Smooth muscle cell (in vitro differentiated cells): ENCODE measurements at regions not wholly inside any gene's neighbourhood (a gene's known extent, or its start where the extent isn't known, plus 50 kb on each side); places are given as distances from the start of the nearest gene placed in this dataset.

ENCODE experiments used
- DNase-seq: peaks from one replicate; lab custom pipeline; 2025; ENCODE audit not compliant: unreplicated experiment; lab: John Stamatoyannopoulos, UW
- H2AFZ ChIP-seq: fragments of 200-600 bp; sonication (generic); 2 replicates; pipeline ENCODE4 v1.6.0; 2016; ENCODE audit warnings: antibody characterized with exemption, low read depth, mild to moderate bottlenecking
- H3F3A ChIP-seq: fragments of 200-600 bp; sonication (generic); 2 replicates; pipeline ENCODE4 v1.6.0; 2017; ENCODE audit warnings: antibody characterized with exemption, low read depth
- H3K27ac ChIP-seq: fragments of 200-600 bp; sonication (generic); 2 replicates; pipeline ENCODE4 v1.5.1; 2016; ENCODE audit warnings: low read depth, mild to moderate bottlenecking
- H3K27me3 ChIP-seq: fragments of 200-600 bp; sonication (generic); 2 replicates; pipeline ENCODE4 v1.6.1; 2016; ENCODE audit warnings: low read depth, mild to moderate bottlenecking
- H3K36me3 ChIP-seq: fragments of 200-600 bp; sonication (generic); 2 replicates; pipeline ENCODE4 v1.5.1; 2016; ENCODE audit warnings: low read depth
- H3K4me1 ChIP-seq: fragments of 200-600 bp; sonication (generic); 2 replicates; pipeline ENCODE4 v1.5.1; 2016; ENCODE audit warnings: low read depth
- H3K4me2 ChIP-seq: fragments of 200-600 bp; sonication (generic); 2 replicates; pipeline ENCODE4 v1.6.0; 2016; ENCODE audit warnings: mild to moderate bottlenecking
- H3K4me3 ChIP-seq: fragments of 200-600 bp; sonication (generic); 2 replicates; pipeline ENCODE4 v1.5.1; 2016; ENCODE audit warnings: mild to moderate bottlenecking
- H3K79me2 ChIP-seq: fragments of 200-600 bp; sonication (generic); 2 replicates; pipeline ENCODE4 v1.6.0; 2016; ENCODE audit warnings: low read depth, mild to moderate bottlenecking
- H3K9ac ChIP-seq: fragments of 200-600 bp; sonication (generic); 2 replicates; pipeline ENCODE4 v1.6.0; 2016; ENCODE audit warnings: low read depth
- H3K9me3 ChIP-seq: fragments of 200-600 bp; sonication (generic); replicated peaks from 2 replicates; pipeline ENCODE4 v1.5.1; 2016; ENCODE audit warnings: low read depth
- H4K20me1 ChIP-seq: fragments of 200-600 bp; sonication (generic); 2 replicates; pipeline ENCODE4 v1.6.0; 2016; ENCODE audit warnings: low read depth
- CTCF ChIP-seq: fragments of 200-600 bp; sonication (generic); IDR thresholded peaks from 2 replicates; pipeline ENCODE4 v1.5.1; 2017; ENCODE audit warnings: borderline replicate concordance, mild to moderate bottlenecking, antibody characterized with exemption; ENCODE audit not compliant: insufficient read depth, poor library complexity, severe bottlenecking
- WGBS: methylation state at CpG from one replicate; pipeline ENCODE4 v1.1.7; 2016; ENCODE audit warnings: low lambda C conversion rate; 5-methylcytosine and 5-hydroxymethylcytosine counted together

DNA sequence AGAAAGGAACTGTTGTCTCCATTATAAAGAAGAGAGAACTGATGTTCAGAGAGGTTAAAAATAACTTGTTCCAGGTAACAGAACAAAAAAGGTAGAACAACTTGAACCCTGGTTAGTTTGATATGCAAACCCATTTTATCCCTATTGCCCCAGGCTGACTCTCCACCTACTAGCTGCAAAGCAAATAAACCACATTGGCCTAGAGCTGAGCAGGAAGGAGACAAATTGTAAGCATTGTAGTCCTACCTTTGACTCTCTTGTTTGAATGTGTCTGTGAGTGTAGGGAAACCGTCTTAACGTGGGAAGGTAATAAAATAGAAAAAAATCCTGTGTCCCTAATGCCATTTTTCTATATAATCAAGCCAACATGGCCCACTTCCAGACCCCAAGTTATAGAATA lies 126.4 kb downstream of the CCER1 start:
- H3F3A ChIP-seq = no peaks in the 10 kb centered on the region
- no peak overlapping the region for H3K27ac ChIP-seq
- DNase-seq = no peak
- TF ChIP-seq CTCF = no peak
- H3K79me2 ChIP-seq = no peaks in the 10 kb centered on the region
- H4K20me1 ChIP-seq = no peaks in the 10 kb centered on the region
- H2AFZ ChIP-seq = no peak overlapping the region
- H3K4me2 ChIP-seq = no peak overlapping the region
- H3K9ac ChIP-seq = no peak overlapping the region
- no peaks in the 10 kb centered on the region for H3K4me1 ChIP-seq
- no peaks in the 10 kb centered on the region for H3K9me3 ChIP-seq
- H3K36me3 ChIP-seq = no peaks in the 10 kb centered on the region
- no peak overlapping the region for H3K4me3 ChIP-seq
- 95% methylated on average over 2 of the region's 2 CpGs for WGBS
- no peaks in the 10 kb centered on the region for H3K27me3 ChIP-seq

- Histone ChIP-seq H3K9me3 (no peaks in the 10 kb centered on the region), H3K27ac (no peak overlapping the region), H3K4me1 (no peaks in the 10 kb centered on the region), H3K79me2 (no peaks in the 10 kb centered on the region), H3F3A (no peaks in the 10 kb centered on the region), H3K9ac (no peak overlapping the region), H3K4me3 (no peak overlapping the region), H3K27me3 (no peaks in the 10 kb centered on the region), H4K20me1 (no peaks in the 10 kb centered on the region), H3K4me2 (no peak overlapping the region), H2AFZ (no peak overlapping the region), H3K36me3 (no peaks in the 10 kb centered on the region)
- no peak for DNase-seq
- no peak for TF ChIP-seq CTCF
Observed at GRCh38 chr12:90827567-90827966, 127.4 kb downstream of the CCER1 start.

- no peak overlapping the region for H3K9ac ChIP-seq
- no peak overlapping the region for H3K4me3 ChIP-seq
- H4K20me1 ChIP-seq = no peaks in the 10 kb centered on the region
- H3K4me2 ChIP-seq = no peak overlapping the region
- peak overlapping the region; percentile 37 for H2AFZ ChIP-seq
- no peaks in the 10 kb centered on the region for H3K27me3 ChIP-seq
- H3K36me3 ChIP-seq = no peaks in the 10 kb centered on the region
- no peak for DNase-seq
- no peaks in the 10 kb centered on the region for H3K79me2 ChIP-seq
- H3K27ac ChIP-seq = no peak overlapping the region
- H3K4me1 ChIP-seq = no peaks in the 10 kb centered on the region
- TF ChIP-seq CTCF = no peak
- H3K9me3 ChIP-seq = no peaks in the 10 kb centered on the region
- H3F3A ChIP-seq = no peaks in the 10 kb centered on the region
- 71% methylated on average over 3 of the region's 3 CpGs for WGBS
Observed at GRCh38 chr12:90826036-90826435, 128.9 kb downstream of the CCER1 start.

DNA sequence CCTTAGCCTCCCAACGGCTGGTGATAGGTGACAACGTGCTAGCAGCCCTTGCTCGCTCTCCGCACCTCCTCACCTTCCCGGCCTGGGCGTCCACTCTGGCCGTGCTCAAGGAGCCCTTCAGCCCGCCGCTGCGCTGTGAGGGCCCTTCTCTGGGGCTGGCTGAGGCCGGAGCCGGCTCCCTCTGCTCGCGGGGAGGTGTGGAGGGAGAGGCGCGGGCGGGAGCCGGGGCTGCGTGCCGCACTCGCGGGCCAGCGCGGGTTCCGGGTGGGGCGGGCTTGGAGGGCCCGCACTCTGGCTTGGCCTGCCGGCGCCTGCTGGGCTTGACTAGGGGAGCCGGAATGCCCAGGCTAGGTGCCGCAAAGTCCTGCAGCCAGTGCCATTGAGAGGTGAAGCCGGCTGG lies 131.1 kb downstream of the CCER1 start:
- TF ChIP-seq CTCF = no peak
- no peaks in the 10 kb centered on the region for H3K4me1 ChIP-seq
- no peaks in the 10 kb centered on the region for H4K20me1 ChIP-seq
- H3F3A ChIP-seq = no peaks in the 10 kb centered on the region
- H3K79me2 ChIP-seq = no peaks in the 10 kb centered on the region
- H3K4me2 ChIP-seq = no peak overlapping the region
- no peak overlapping the region for H3K4me3 ChIP-seq
- no peaks in the 10 kb centered on the region for H3K9me3 ChIP-seq
- no peak for DNase-seq
- no peak overlapping the region for H3K9ac ChIP-seq
- no peak overlapping the region for H2AFZ ChIP-seq
- H3K27me3 ChIP-seq = no peaks in the 10 kb centered on the region
- no peaks in the 10 kb centered on the region for H3K36me3 ChIP-seq
- no peak overlapping the region for H3K27ac ChIP-seq
- WGBS = 96% methylated on average over 20 of the region's 32 CpGs
